H9 (cell line): ENCODE measurements at regions not wholly inside any gene's neighbourhood (a gene's known extent, or its start where the extent isn't known, plus 50 kb on each side); places are given as distances from the start of the nearest gene placed in this dataset.

Experiments
- DNase-seq: peaks from one replicate; pipeline ENCODE4 v3.0.0-alpha.2; 2017
- H2AFZ ChIP-seq: one replicate; pipeline ENCODE4 v1.6.1; 2013; ENCODE audit warnings: mild to moderate bottlenecking, low read length, control low read depth, moderate library complexity
- H2AK5ac ChIP-seq: 2 replicates; pipeline ENCODE4 v1.6.1; 2013; ENCODE audit warnings: low read length, control low read depth, mixed read lengths; ENCODE audit not compliant: insufficient read length
- H2BK120ac ChIP-seq: one replicate; pipeline ENCODE4 v1.6.1; 2013; ENCODE audit warnings: low read depth, mild to moderate bottlenecking, low read length, control low read depth, inconsistent platforms; ENCODE audit not compliant: poor library complexity, severe bottlenecking
- H2BK12ac ChIP-seq: 2 replicates; pipeline ENCODE4 v1.6.1; 2013; ENCODE audit warnings: low read length, control low read depth, mixed read lengths, low read depth; ENCODE audit not compliant: insufficient read length
- H2BK15ac ChIP-seq: 2 replicates; pipeline ENCODE4 v1.6.1; 2013; ENCODE audit warnings: low read depth, low read length, control low read depth
- H2BK20ac ChIP-seq: one replicate; pipeline ENCODE4 v1.6.1; 2013; ENCODE audit warnings: low read depth, mild to moderate bottlenecking, low read length, control low read depth, inconsistent platforms; ENCODE audit not compliant: poor library complexity, severe bottlenecking
- H2BK5ac ChIP-seq: 2 replicates; pipeline ENCODE4 v1.6.1; 2013; ENCODE audit warnings: low read length, control low read depth, mixed read lengths; ENCODE audit not compliant: insufficient read length
- H3K14ac ChIP-seq: 2 replicates; pipeline ENCODE4 v1.6.1; 2013; ENCODE audit warnings: low read length, control low read depth; ENCODE audit not compliant: insufficient read depth
- H3K18ac ChIP-seq: 2 replicates; pipeline ENCODE4 v1.6.1; 2013; ENCODE audit warnings: low read depth, mild to moderate bottlenecking, mixed read lengths, low read length, control low read depth; ENCODE audit not compliant: insufficient read length
- H3K23ac ChIP-seq: 2 replicates; pipeline ENCODE4 v1.6.1; 2013; ENCODE audit warnings: low read length, control low read depth, mixed read lengths, low read depth; ENCODE audit not compliant: insufficient read length
- H3K23me2 ChIP-seq: 2 replicates; pipeline ENCODE4 v1.6.1; 2013; ENCODE audit warnings: low read depth, mild to moderate bottlenecking, mixed read lengths, low read length, control low read depth; ENCODE audit not compliant: insufficient read length, poor library complexity, severe bottlenecking
- H3K27ac ChIP-seq: 2 replicates; pipeline ENCODE4 v1.5.1; 2013; ENCODE audit warnings: low read length, control low read depth, mixed read lengths, low read depth; ENCODE audit not compliant: insufficient read length
- H3K27me3 ChIP-seq: 2 replicates; pipeline ENCODE4 v1.6.1; 2013; ENCODE audit warnings: low read length, control low read depth, inconsistent platforms; ENCODE audit not compliant: insufficient read depth
- H3K4ac ChIP-seq: 2 replicates; pipeline ENCODE4 v1.6.1; 2013; ENCODE audit warnings: low read depth, mild to moderate bottlenecking, control low read depth, inconsistent platforms, low read length, moderate library complexity
- H3K4me1 ChIP-seq: 2 replicates; pipeline ENCODE4 v1.6.1; 2013; ENCODE audit warnings: low read length, control low read depth, inconsistent platforms; ENCODE audit not compliant: insufficient read depth
- H3K4me2 ChIP-seq: 2 replicates; pipeline ENCODE4 v1.6.1; 2013; ENCODE audit warnings: low read length, control low read depth, mixed read lengths; ENCODE audit not compliant: insufficient read length, insufficient read depth
- H3K56ac ChIP-seq: 2 replicates; pipeline ENCODE4 v1.6.1; 2013; ENCODE audit warnings: low read depth, mild to moderate bottlenecking, mixed read lengths, low read length, control low read depth; ENCODE audit not compliant: insufficient read length
- H3K79me1 ChIP-seq: 2 replicates; pipeline ENCODE4 v1.6.1; 2013; ENCODE audit warnings: low read depth, mild to moderate bottlenecking, moderate library complexity, low read length, control low read depth, inconsistent platforms; ENCODE audit not compliant: insufficient read depth, poor library complexity, severe bottlenecking
- H3K79me2 ChIP-seq: 2 replicates; pipeline ENCODE4 v1.6.1; 2013; ENCODE audit warnings: low read length, control low read depth, inconsistent platforms; ENCODE audit not compliant: insufficient read depth
- H3K9ac ChIP-seq: 2 replicates; pipeline ENCODE4 v1.6.1; 2013; ENCODE audit warnings: low read length, control low read depth, mixed read lengths; ENCODE audit not compliant: insufficient read length; ENCODE audit errors: extremely low read depth
- H3K9me3 ChIP-seq: one replicate; pipeline ENCODE4 v1.6.1; 2013; ENCODE audit warnings: low read depth, low read length, inconsistent platforms; ENCODE audit not compliant: control insufficient read depth
- H3T11ph ChIP-seq: one replicate; pipeline ENCODE4 v1.6.1; 2013; ENCODE audit warnings: mild to moderate bottlenecking, low read length, control low read depth, inconsistent platforms
- H4K20me1 ChIP-seq: one replicate; pipeline ENCODE4 v1.6.1; 2013; ENCODE audit not compliant: control insufficient read depth, insufficient read length, insufficient read depth
- H4K5ac ChIP-seq: 2 replicates; pipeline ENCODE4 v1.6.1; 2013; ENCODE audit warnings: low read depth, mild to moderate bottlenecking, mixed read lengths, low read length, control low read depth; ENCODE audit not compliant: insufficient read length
- H4K8ac ChIP-seq: replicated peaks from 2 replicates; pipeline ENCODE4 v1.6.1; 2013; ENCODE audit warnings: low read length, control low read depth, mixed read lengths, low read depth; ENCODE audit not compliant: insufficient read length
- H4K91ac ChIP-seq: 2 replicates; pipeline ENCODE4 v1.6.1; 2013; ENCODE audit warnings: low read depth, mild to moderate bottlenecking, moderate library complexity, mixed read lengths, low read length, control low read depth; ENCODE audit not compliant: insufficient read length
- H3K27ac Mint-ChIP-seq, 3 experiments: 2 replicates in 2 of 3; 3 replicates in 1 of 3; pipeline ENCODE4 v1.8.0; 2020 to 2021; ENCODE audit warnings: mixed read lengths in 3 of 3, mild to moderate bottlenecking in 1 of 3, moderate library complexity in 1 of 3
- H3K27me3 Mint-ChIP-seq: 2 replicates; pipeline ENCODE4 v1.8.0; 2021; ENCODE audit warnings: low read depth, mild to moderate bottlenecking, moderate library complexity, mixed read lengths
- H3K36me3 Mint-ChIP-seq, 3 experiments: 2 replicates in 2 of 3; 3 replicates in 1 of 3; pipeline ENCODE4 v1.8.0; 2020 to 2021; ENCODE audit warnings: low read depth in 3 of 3, mixed read lengths in 3 of 3; ENCODE audit not compliant: insufficient read depth in 1 of 3
- H3K4me1 Mint-ChIP-seq, 2 experiments: 2 replicates each; pipeline ENCODE4 v1.8.0; 2020; ENCODE audit warnings: mixed read lengths in 2 of 2
- H3K4me3 Mint-ChIP-seq, 2 experiments: 2 replicates in 1 of 2; 3 replicates in 1 of 2; pipeline ENCODE4 v1.8.0; 2020 to 2021; ENCODE audit warnings: mild to moderate bottlenecking in 2 of 2, mixed read lengths in 2 of 2, moderate library complexity in 1 of 2
- H3K9me3 Mint-ChIP-seq, 2 experiments: 2 replicates in 1 of 2; 3 replicates in 1 of 2; pipeline ENCODE4 v1.8.0; 2020; ENCODE audit warnings: mild to moderate bottlenecking in 2 of 2, mixed read lengths in 2 of 2, moderate library complexity in 1 of 2
- WGBS: extraction: QIAGEN DNeasy Blood & Tissue Kit; methylation state at CpG from one replicate; pipeline ENCODE4 v1.1.7; 2013; ENCODE audit warnings: missing lambda C conversion rate, low lambda C conversion rate, mixed read lengths; ENCODE audit not compliant: insufficient read length; ENCODE audit errors: extremely low coverage; 5-methylcytosine and 5-hydroxymethylcytosine counted together
- TF ChIP-seq, protein P1 (sequence below): fragments of 200-600 bp; sonication (generic); conservative IDR thresholded peaks from 3 replicates; pipeline ENCODE4 v1.8.0; 2021; ENCODE audit warnings: antibody characterized with exemption, mild to moderate bottlenecking

DNA sequence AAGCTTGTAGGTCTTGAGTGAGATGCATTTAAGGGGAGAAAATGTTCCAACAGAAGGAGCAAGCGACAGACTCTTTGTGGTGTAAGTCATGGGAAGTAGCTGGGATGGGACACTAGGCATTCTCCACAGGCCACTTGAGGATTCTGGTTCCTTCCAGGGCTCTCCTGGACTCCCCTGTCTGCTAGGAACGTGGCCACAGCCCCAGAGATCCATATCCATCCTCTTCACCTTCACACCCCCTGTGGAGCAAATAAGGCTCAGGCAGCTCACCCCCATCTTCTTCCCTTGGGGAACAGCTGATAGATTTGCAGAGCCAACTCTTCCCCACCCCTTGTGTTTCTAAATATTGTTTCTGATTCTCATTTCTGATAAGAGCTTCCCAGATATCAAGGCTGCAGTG lies 482.6 kb upstream of the MKI67 start:
- Histone ChIP-seq H2AK5ac (no peak overlapping the region), H2BK5ac (no peak overlapping the region), H3K9me3 (no peaks in the 10 kb centered on the region), H3K79me1 (no peaks in the 10 kb centered on the region), H4K5ac (no peak overlapping the region), H3K4me2 (no peak overlapping the region), H3K27ac (no peak overlapping the region), H3K18ac (no peak overlapping the region), H3K23ac (no peak overlapping the region), H4K8ac (no peak overlapping the region), H3K4me1 (no peaks in the 10 kb centered on the region), H2BK15ac (no peak overlapping the region), H4K20me1 (no peaks in the 10 kb centered on the region), H3T11ph (no peak overlapping the region), H3K23me2 (no peaks in the 10 kb centered on the region), H3K27me3 (no peaks in the 10 kb centered on the region), H3K9ac (no peak overlapping the region), H2BK12ac (no peak overlapping the region), H4K91ac (no peak overlapping the region), H2AFZ (no peak overlapping the region), H2BK120ac (no peak overlapping the region), H2BK20ac (no peak overlapping the region), H3K79me2 (no peaks in the 10 kb centered on the region), H3K14ac (no peak overlapping the region), H3K4ac (no peak overlapping the region), H3K56ac (no peak overlapping the region)
- peaks cover 5% of the 10 kb centered on the region for H3K27me3 Mint-ChIP-seq
- peaks cover 2% of the 10 kb centered on the region in 2 experiments; a peak in 3 of 5 replicates for H3K9me3 Mint-ChIP-seq
- peaks cover 0 to 2% (median 1%) of the 10 kb centered on the region in 3 experiments; a peak in 2 of 7 replicates for H3K36me3 Mint-ChIP-seq
- no peak overlapping the region for H3K27ac Mint-ChIP-seq
- DNase-seq, result no peak
- no peak overlapping the region for H3K4me3 Mint-ChIP-seq
- TF ChIP-seq, protein P1, sequence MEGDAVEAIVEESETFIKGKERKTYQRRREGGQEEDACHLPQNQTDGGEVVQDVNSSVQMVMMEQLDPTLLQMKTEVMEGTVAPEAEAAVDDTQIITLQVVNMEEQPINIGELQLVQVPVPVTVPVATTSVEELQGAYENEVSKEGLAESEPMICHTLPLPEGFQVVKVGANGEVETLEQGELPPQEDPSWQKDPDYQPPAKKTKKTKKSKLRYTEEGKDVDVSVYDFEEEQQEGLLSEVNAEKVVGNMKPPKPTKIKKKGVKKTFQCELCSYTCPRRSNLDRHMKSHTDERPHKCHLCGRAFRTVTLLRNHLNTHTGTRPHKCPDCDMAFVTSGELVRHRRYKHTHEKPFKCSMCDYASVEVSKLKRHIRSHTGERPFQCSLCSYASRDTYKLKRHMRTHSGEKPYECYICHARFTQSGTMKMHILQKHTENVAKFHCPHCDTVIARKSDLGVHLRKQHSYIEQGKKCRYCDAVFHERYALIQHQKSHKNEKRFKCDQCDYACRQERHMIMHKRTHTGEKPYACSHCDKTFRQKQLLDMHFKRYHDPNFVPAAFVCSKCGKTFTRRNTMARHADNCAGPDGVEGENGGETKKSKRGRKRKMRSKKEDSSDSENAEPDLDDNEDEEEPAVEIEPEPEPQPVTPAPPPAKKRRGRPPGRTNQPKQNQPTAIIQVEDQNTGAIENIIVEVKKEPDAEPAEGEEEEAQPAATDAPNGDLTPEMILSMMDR, result no peak
- no peaks in the 10 kb centered on the region for H3K4me1 Mint-ChIP-seq
- WGBS, result no CpG with 5 or more reads among the region's 2 CpGs
